H9 (cell line): ENCODE measurements at regions not wholly inside any gene's neighbourhood (a gene's known extent, or its start where the extent isn't known, plus 50 kb on each side); places are given as distances from the start of the nearest gene placed in this dataset.
A peak's percentile ranks its signal among the peaks of the same experiment; 100 is the strongest.

Experiments used
- DNase-seq: peaks from one replicate; pipeline ENCODE4 v3.0.0-alpha.2; 2017
- H2AFZ ChIP-seq: one replicate; pipeline ENCODE4 v1.6.1; 2013; ENCODE audit warnings: mild to moderate bottlenecking, low read length, control low read depth, moderate library complexity
- H2AK5ac ChIP-seq: 2 replicates; pipeline ENCODE4 v1.6.1; 2013; ENCODE audit warnings: low read length, control low read depth, mixed read lengths; ENCODE audit not compliant: insufficient read length
- H2BK120ac ChIP-seq: one replicate; pipeline ENCODE4 v1.6.1; 2013; ENCODE audit warnings: low read depth, mild to moderate bottlenecking, low read length, control low read depth, inconsistent platforms; ENCODE audit not compliant: poor library complexity, severe bottlenecking
- H2BK12ac ChIP-seq: 2 replicates; pipeline ENCODE4 v1.6.1; 2013; ENCODE audit warnings: low read length, control low read depth, mixed read lengths, low read depth; ENCODE audit not compliant: insufficient read length
- H2BK15ac ChIP-seq: 2 replicates; pipeline ENCODE4 v1.6.1; 2013; ENCODE audit warnings: low read depth, low read length, control low read depth
- H2BK20ac ChIP-seq: one replicate; pipeline ENCODE4 v1.6.1; 2013; ENCODE audit warnings: low read depth, mild to moderate bottlenecking, low read length, control low read depth, inconsistent platforms; ENCODE audit not compliant: poor library complexity, severe bottlenecking
- H2BK5ac ChIP-seq: 2 replicates; pipeline ENCODE4 v1.6.1; 2013; ENCODE audit warnings: low read length, control low read depth, mixed read lengths; ENCODE audit not compliant: insufficient read length
- H3K14ac ChIP-seq: 2 replicates; pipeline ENCODE4 v1.6.1; 2013; ENCODE audit warnings: low read length, control low read depth; ENCODE audit not compliant: insufficient read depth
- H3K18ac ChIP-seq: 2 replicates; pipeline ENCODE4 v1.6.1; 2013; ENCODE audit warnings: low read depth, mild to moderate bottlenecking, mixed read lengths, low read length, control low read depth; ENCODE audit not compliant: insufficient read length
- H3K23ac ChIP-seq: 2 replicates; pipeline ENCODE4 v1.6.1; 2013; ENCODE audit warnings: low read length, control low read depth, mixed read lengths, low read depth; ENCODE audit not compliant: insufficient read length
- H3K23me2 ChIP-seq: 2 replicates; pipeline ENCODE4 v1.6.1; 2013; ENCODE audit warnings: low read depth, mild to moderate bottlenecking, mixed read lengths, low read length, control low read depth; ENCODE audit not compliant: insufficient read length, poor library complexity, severe bottlenecking
- H3K27ac ChIP-seq: 2 replicates; pipeline ENCODE4 v1.5.1; 2013; ENCODE audit warnings: low read length, control low read depth, mixed read lengths, low read depth; ENCODE audit not compliant: insufficient read length
- H3K27me3 ChIP-seq: 2 replicates; pipeline ENCODE4 v1.6.1; 2013; ENCODE audit warnings: low read length, control low read depth, inconsistent platforms; ENCODE audit not compliant: insufficient read depth
- H3K4ac ChIP-seq: 2 replicates; pipeline ENCODE4 v1.6.1; 2013; ENCODE audit warnings: low read depth, mild to moderate bottlenecking, control low read depth, inconsistent platforms, low read length, moderate library complexity
- H3K4me1 ChIP-seq: 2 replicates; pipeline ENCODE4 v1.6.1; 2013; ENCODE audit warnings: low read length, control low read depth, inconsistent platforms; ENCODE audit not compliant: insufficient read depth
- H3K4me2 ChIP-seq: 2 replicates; pipeline ENCODE4 v1.6.1; 2013; ENCODE audit warnings: low read length, control low read depth, mixed read lengths; ENCODE audit not compliant: insufficient read length, insufficient read depth
- H3K56ac ChIP-seq: 2 replicates; pipeline ENCODE4 v1.6.1; 2013; ENCODE audit warnings: low read depth, mild to moderate bottlenecking, mixed read lengths, low read length, control low read depth; ENCODE audit not compliant: insufficient read length
- H3K79me1 ChIP-seq: 2 replicates; pipeline ENCODE4 v1.6.1; 2013; ENCODE audit warnings: low read depth, mild to moderate bottlenecking, moderate library complexity, low read length, control low read depth, inconsistent platforms; ENCODE audit not compliant: insufficient read depth, poor library complexity, severe bottlenecking
- H3K79me2 ChIP-seq: 2 replicates; pipeline ENCODE4 v1.6.1; 2013; ENCODE audit warnings: low read length, control low read depth, inconsistent platforms; ENCODE audit not compliant: insufficient read depth
- H3K9ac ChIP-seq: 2 replicates; pipeline ENCODE4 v1.6.1; 2013; ENCODE audit warnings: low read length, control low read depth, mixed read lengths; ENCODE audit not compliant: insufficient read length; ENCODE audit errors: extremely low read depth
- H3K9me3 ChIP-seq: one replicate; pipeline ENCODE4 v1.6.1; 2013; ENCODE audit warnings: low read depth, low read length, inconsistent platforms; ENCODE audit not compliant: control insufficient read depth
- H3T11ph ChIP-seq: one replicate; pipeline ENCODE4 v1.6.1; 2013; ENCODE audit warnings: mild to moderate bottlenecking, low read length, control low read depth, inconsistent platforms
- H4K20me1 ChIP-seq: one replicate; pipeline ENCODE4 v1.6.1; 2013; ENCODE audit not compliant: control insufficient read depth, insufficient read length, insufficient read depth
- H4K5ac ChIP-seq: 2 replicates; pipeline ENCODE4 v1.6.1; 2013; ENCODE audit warnings: low read depth, mild to moderate bottlenecking, mixed read lengths, low read length, control low read depth; ENCODE audit not compliant: insufficient read length
- H4K8ac ChIP-seq: replicated peaks from 2 replicates; pipeline ENCODE4 v1.6.1; 2013; ENCODE audit warnings: low read length, control low read depth, mixed read lengths, low read depth; ENCODE audit not compliant: insufficient read length
- H4K91ac ChIP-seq: 2 replicates; pipeline ENCODE4 v1.6.1; 2013; ENCODE audit warnings: low read depth, mild to moderate bottlenecking, moderate library complexity, mixed read lengths, low read length, control low read depth; ENCODE audit not compliant: insufficient read length
- H3K27ac Mint-ChIP-seq, 3 experiments: 2 replicates in 2 of 3; 3 replicates in 1 of 3; pipeline ENCODE4 v1.8.0; 2020 to 2021; ENCODE audit warnings: mixed read lengths in 3 of 3, mild to moderate bottlenecking in 1 of 3, moderate library complexity in 1 of 3
- H3K27me3 Mint-ChIP-seq: 2 replicates; pipeline ENCODE4 v1.8.0; 2021; ENCODE audit warnings: low read depth, mild to moderate bottlenecking, moderate library complexity, mixed read lengths
- H3K36me3 Mint-ChIP-seq, 3 experiments: 2 replicates in 2 of 3; 3 replicates in 1 of 3; pipeline ENCODE4 v1.8.0; 2020 to 2021; ENCODE audit warnings: low read depth in 3 of 3, mixed read lengths in 3 of 3; ENCODE audit not compliant: insufficient read depth in 1 of 3
- H3K4me1 Mint-ChIP-seq, 2 experiments: 2 replicates each; pipeline ENCODE4 v1.8.0; 2020; ENCODE audit warnings: mixed read lengths in 2 of 2
- H3K4me3 Mint-ChIP-seq, 2 experiments: 2 replicates in 1 of 2; 3 replicates in 1 of 2; pipeline ENCODE4 v1.8.0; 2020 to 2021; ENCODE audit warnings: mild to moderate bottlenecking in 2 of 2, mixed read lengths in 2 of 2, moderate library complexity in 1 of 2
- H3K9me3 Mint-ChIP-seq, 2 experiments: 2 replicates in 1 of 2; 3 replicates in 1 of 2; pipeline ENCODE4 v1.8.0; 2020; ENCODE audit warnings: mild to moderate bottlenecking in 2 of 2, mixed read lengths in 2 of 2, moderate library complexity in 1 of 2
- CTCF ChIP-seq: fragments of 200-600 bp; sonication (generic); conservative IDR thresholded peaks from 3 replicates; pipeline ENCODE4 v1.8.0; 2021; ENCODE audit warnings: antibody characterized with exemption, mild to moderate bottlenecking
- WGBS: extraction: QIAGEN DNeasy Blood & Tissue Kit; methylation state at CpG from one replicate; pipeline ENCODE4 v1.1.7; 2013; ENCODE audit warnings: missing lambda C conversion rate, low lambda C conversion rate, mixed read lengths; ENCODE audit not compliant: insufficient read length; ENCODE audit errors: extremely low coverage; 5-methylcytosine and 5-hydroxymethylcytosine counted together

GRCh38 chr6:90403489-90404381 is 107.1 kb upstream of the BACH2 start:
- Histone ChIP-seq H3K56ac (no peak overlapping the region), H2BK15ac (no peak overlapping the region), H3K23ac (no peak overlapping the region), H2BK20ac (no peak overlapping the region), H2BK120ac (no peak overlapping the region), H3K4ac (no peak overlapping the region), H4K20me1 (no peaks in the 10 kb centered on the region), H4K91ac (no peak overlapping the region), H4K8ac (no peak overlapping the region), H3K18ac (no peak overlapping the region), H3K4me2 (no peak overlapping the region), H3K27me3 (no peaks in the 10 kb centered on the region), H3K79me1 (no peaks in the 10 kb centered on the region), H3K23me2 (no peaks in the 10 kb centered on the region), H4K5ac (no peak overlapping the region), H3K9ac (no peak overlapping the region), H3T11ph (no peak overlapping the region), H3K79me2 (no peaks in the 10 kb centered on the region), H3K27ac (no peak overlapping the region), H3K14ac (no peak overlapping the region), H2AFZ (no peak overlapping the region), H2BK5ac (no peak overlapping the region), H3K4me1 (no peaks in the 10 kb centered on the region), H2BK12ac (no peak overlapping the region), H2AK5ac (no peak overlapping the region), H3K9me3 (no peaks in the 10 kb centered on the region)
- peaks cover 17% of the 10 kb centered on the region for H3K27me3 Mint-ChIP-seq
- peak overlapping the region in 1 of 2 experiments; percentile 5; a peak in 1 of 5 replicates for H3K4me3 Mint-ChIP-seq
- no CpG with 5 or more reads among the region's 18 CpGs for WGBS
- H3K36me3 Mint-ChIP-seq = peaks cover 0 to 8% (median 3%) of the 10 kb centered on the region in 3 experiments; a peak in 1 of 7 replicates
- no peak overlapping the region; a peak in 2 of 7 replicates for H3K27ac Mint-ChIP-seq
- H3K4me1 Mint-ChIP-seq = peaks cover 25 to 26% of the 10 kb centered on the region in 2 experiments
- peak; percentile 53 for DNase-seq
- peaks cover 5 to 8% of the 10 kb centered on the region in 2 experiments; a peak in 3 of 5 replicates for H3K9me3 Mint-ChIP-seq
- no peak for TF ChIP-seq CTCF
